Thyroid gland (tissue), 4 donors: ENCODE measurements at regions not wholly inside any gene's neighbourhood (a gene's known extent, or its start where the extent isn't known, plus 50 kb on each side); places are given as distances from the start of the nearest gene placed in this dataset.
"Not testable (repeated sequence)": the region's sequence is repeated elsewhere in the genome, so short reads cannot be mapped to it uniquely, and the experiment has no call there.

Experiments used
- DNase-seq, 2 donors: peaks; one replicate each; pipeline ENCODE4 v3.0.0-alpha.2; 2019
- H3K27ac ChIP-seq, 3 donors: fragments of 200-600 bp; sonication (generic); 1 replicate in 2 of 3; 2 replicates in 1 of 3; pipeline ENCODE4 v1.5.1; 2016 to 2019; ENCODE audit warnings: mild to moderate bottlenecking in 1 of 3, moderate library complexity in 1 of 3
- H3K27me3 ChIP-seq: fragments of 200-600 bp; sonication (generic); one replicate; pipeline ENCODE4 v1.5.1; 2019
- H3K36me3 ChIP-seq, 2 donors: fragments of 200-600 bp; sonication (generic); one replicate each; pipeline ENCODE4 v1.5.1; 2016 to 2019
- H3K4me1 ChIP-seq, 2 donors: fragments of 200-600 bp; sonication (generic); one replicate each; pipeline ENCODE4 v1.5.1; 2017 to 2019
- H3K4me3 ChIP-seq, 3 donors: fragments of 200-600 bp; sonication (generic); replicated peaks in 1 of 3; 1 replicate in 2 of 3; 2 replicates in 1 of 3; pipeline ENCODE4 v1.5.1; 2016; ENCODE audit warnings: mild to moderate bottlenecking in 1 of 3
- H3K9me3 ChIP-seq: fragments of 200-600 bp; sonication (generic); one replicate; pipeline ENCODE4 v1.5.1; 2017
- CTCF ChIP-seq, 6 experiments: fragments of 200-600 bp in 3 of 6; fragments of 450-650 bp in 3 of 6; sonication (generic) in 3 of 6; IDR thresholded peaks; one replicate each; pipeline ENCODE4 v1.5.1; 2016 to 2019; ENCODE audit warnings: antibody characterized with exemption in 6 of 6, mild to moderate bottlenecking in 2 of 6, inconsistent platforms in 1 of 6, moderate library complexity in 1 of 6
- POLR2A ChIP-seq, 2 donors: fragments of 450-650 bp; IDR thresholded peaks; one replicate each; pipeline ENCODE4 v1.6.1; 2017; ENCODE audit warnings: antibody characterized with exemption in 2 of 2, mild to moderate bottlenecking in 2 of 2, moderate library complexity in 1 of 2
- WGBS, 2 donors: methylation state at CpG; one replicate each; pipeline ENCODE4 v1.1.5; 2017; 5-methylcytosine and 5-hydroxymethylcytosine counted together
- intact Hi-C: fragments of 100-400 bp; cut with DNase I; formaldehyde crosslinking; loops from one replicate; pipeline ENCODE4 v1.15.1; 2023

- Histone ChIP-seq H3K27me3 (no peaks in the 10 kb centered on the region), H3K4me3 (no peak overlapping the region), H3K9me3 (no peaks in the 10 kb centered on the region), H3K27ac (no peak overlapping the region), H3K4me1 (no peaks in the 10 kb centered on the region), H3K36me3 (no peaks in the 10 kb centered on the region)
- intact Hi-C loops: no loop called here
- 84 to 90% methylated on average over 6 of the region's 6 CpGs for WGBS, 2 donors
- no peak for DNase-seq
- TF ChIP-seq POLR2A (IDR thresholded peaks at IDR 0.05) (no peak), CTCF (IDR thresholded peaks at IDR 0.05) (no peak)
Observed at GRCh38 chr2:239593455-239593854, 192.6 kb upstream of the HDAC4 start.

GRCh38 chr2:239592629-239593290, 191.9 kb upstream of the HDAC4 start:
- WGBS, 2 donors: 89 to 91% methylated on average over 11 to 12 of the region's 16 CpGs
- H3K27ac ChIP-seq, intact Hi-C loops: not testable (repeated sequence)

GRCh38 chr2:239590995-239591915, 190.4 kb upstream of the HDAC4 start:
- no peak for DNase-seq

More at GRCh38 chr2:239592629-239593290, 191.9 kb upstream of the HDAC4 start:
- H3K27me3 ChIP-seq, H3K36me3 ChIP-seq, H3K9me3 ChIP-seq, H3K4me3 ChIP-seq, DNase-seq, H3K4me1 ChIP-seq: not testable (repeated sequence)

GRCh38 chr2:239590276-239590675, 189.5 kb upstream of the HDAC4 start:
- TF ChIP-seq POLR2A (IDR thresholded peaks at IDR 0.05): no peak
- TF ChIP-seq CTCF (IDR thresholded peaks at IDR 0.05): no peak
- Histone ChIP-seq H3K27me3 (no peaks in the 10 kb centered on the region), H3K27ac (no peak overlapping the region), H3K4me1 (no peaks in the 10 kb centered on the region), H3K4me3 (no peak overlapping the region), H3K36me3 (no peaks in the 10 kb centered on the region), H3K9me3 (no peaks in the 10 kb centered on the region)
- no peak for DNase-seq
- WGBS, 2 donors: 86 to 92% methylated on average over 2 to 5 of the region's 5 CpGs
- intact Hi-C loops: no loop called here

More at GRCh38 chr2:239590995-239591915, 190.4 kb upstream of the HDAC4 start:
- H3K9me3 ChIP-seq: no peaks in the 10 kb centered on the region
- H3K27ac ChIP-seq: no peak overlapping the region
- no peaks in the 10 kb centered on the region for H3K4me1 ChIP-seq
- whole genome bisulfite sequencing, 2 donors: 91 to 94% methylated on average over 21 of the region's 21 CpGs
- intact Hi-C loops: no loop called here
- H3K4me3 ChIP-seq: no peak overlapping the region
- no peaks in the 10 kb centered on the region for H3K36me3 ChIP-seq
- H3K27me3 ChIP-seq: no peaks in the 10 kb centered on the region
- TF ChIP-seq CTCF (IDR thresholded peaks at IDR 0.05) (no peak), POLR2A (IDR thresholded peaks at IDR 0.05) (no peak)

GRCh38 chr2:239589833-239590232, 189.0 kb upstream of the HDAC4 start:
- no peak for DNase-seq
- WGBS, 2 donors: 58 to 86% methylated on average over 7 of the region's 10 CpGs
- TF ChIP-seq POLR2A (IDR thresholded peaks at IDR 0.05) (no peak), CTCF (IDR thresholded peaks at IDR 0.05) (no peak)
- Histone ChIP-seq H3K27me3 (no peaks in the 10 kb centered on the region), H3K4me1 (no peaks in the 10 kb centered on the region), H3K36me3 (no peaks in the 10 kb centered on the region), H3K9me3 (no peaks in the 10 kb centered on the region), H3K4me3 (no peak overlapping the region), H3K27ac (no peak overlapping the region)
- intact Hi-C loops: no loop called here
